ENCODE measurements at regions not wholly inside any gene's neighbourhood (a gene's known extent, or its start where the extent isn't known, plus 50 kb on each side); places are given as distances from the start of the nearest gene placed in this dataset.

DNA sequence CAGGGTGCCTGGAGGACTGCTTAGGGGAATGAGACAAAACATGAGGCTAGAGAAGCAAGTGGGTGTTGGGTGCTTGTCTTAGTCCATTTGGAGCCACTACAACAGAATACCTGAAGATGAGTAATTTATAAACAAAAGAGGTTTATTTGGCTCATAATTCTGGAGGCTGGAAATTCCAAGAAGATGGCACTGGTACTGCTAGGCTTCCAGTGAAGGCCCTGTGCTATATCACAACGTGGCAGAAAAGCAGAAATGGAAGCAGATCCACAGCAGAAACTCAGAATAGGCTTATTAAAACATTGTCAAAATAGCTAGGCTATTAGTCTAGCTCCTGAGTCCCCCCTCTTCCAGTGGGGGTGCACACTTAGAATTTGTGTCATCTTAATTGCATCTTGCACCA lies 701.7 kb downstream of the RWDD3 start:
- no peak for DNase-seq

GRCh38 chr1:95941121-95941798 lies 707.2 kb downstream of the RWDD3 start:
- no peak for DNase-seq

DNA sequence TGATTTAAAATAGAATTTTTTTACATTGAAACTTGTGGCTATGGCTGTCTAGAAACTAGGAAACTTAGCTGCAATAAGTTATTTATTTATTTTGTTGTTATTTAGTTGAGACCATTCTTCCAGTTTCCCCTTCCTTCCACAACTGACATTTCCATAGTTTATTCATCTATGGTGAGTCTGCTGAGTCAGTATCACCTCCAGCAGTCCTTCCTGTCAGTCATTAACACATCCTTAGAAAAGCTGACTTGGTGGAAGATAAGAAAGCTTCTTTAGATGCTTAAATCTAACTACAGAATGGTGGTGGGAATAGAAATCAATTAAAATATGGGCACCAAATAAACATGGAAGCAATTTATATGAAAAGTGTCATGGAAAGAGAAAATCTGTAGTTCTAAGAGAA lies 714.0 kb downstream of the RWDD3 start:
- DNase-seq = no peak

DNA sequence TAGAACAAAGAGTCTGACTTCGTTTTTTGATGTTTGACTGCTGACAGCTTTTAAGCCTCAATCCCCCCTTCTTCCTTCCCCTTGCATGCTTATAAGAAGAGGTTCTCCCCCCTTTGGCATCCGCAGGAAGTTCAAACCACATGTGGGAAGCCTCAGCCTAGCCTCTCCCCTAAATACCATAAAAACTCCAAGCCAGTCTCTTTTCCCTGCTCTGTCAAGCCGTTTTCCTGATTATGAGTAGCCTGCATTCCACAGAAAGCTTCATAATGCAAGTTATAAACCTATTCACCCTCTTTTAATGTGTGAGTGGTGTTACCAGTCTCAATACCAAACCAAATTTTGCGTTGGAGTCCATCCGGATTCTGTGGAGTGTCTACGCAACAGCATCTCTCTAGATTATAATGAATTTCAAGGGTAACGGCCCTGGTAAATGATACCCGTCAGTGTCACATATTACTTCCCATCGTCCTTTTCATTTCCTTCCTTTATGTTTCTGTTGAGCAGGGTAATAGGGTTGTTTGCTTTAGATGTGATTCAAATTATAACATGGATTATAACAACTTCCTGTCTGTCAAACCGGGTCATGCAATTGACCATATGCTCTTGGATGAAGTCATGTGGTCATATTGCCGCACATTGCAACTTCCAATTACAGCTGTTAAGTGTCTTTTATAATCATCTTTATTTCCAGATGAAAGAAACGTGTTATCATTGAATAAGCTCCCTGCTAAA lies 717.5 kb downstream of the RWDD3 start:
- no peak for DNase-seq

DNA sequence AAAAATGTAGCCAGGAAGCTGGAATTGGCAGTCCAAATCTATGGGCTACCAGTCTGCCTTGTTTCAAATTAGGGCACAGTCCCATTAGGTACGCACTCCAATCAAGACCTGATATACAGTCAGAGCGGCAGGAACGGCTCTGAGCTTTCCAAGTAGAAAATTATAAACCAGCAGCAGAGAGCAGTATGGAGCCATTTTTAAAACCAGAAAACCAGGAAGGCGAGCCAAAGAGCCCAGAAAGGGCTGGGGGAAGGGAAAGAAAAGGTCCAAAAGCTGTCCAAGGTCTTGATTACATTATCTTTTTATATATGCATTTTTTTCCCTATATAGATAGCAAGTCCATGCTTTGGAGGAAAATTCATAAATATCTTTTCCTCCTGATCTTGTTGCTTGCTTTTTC lies 719.0 kb downstream of the RWDD3 start:
- DNase-seq = peak; percentile 49

DNA sequence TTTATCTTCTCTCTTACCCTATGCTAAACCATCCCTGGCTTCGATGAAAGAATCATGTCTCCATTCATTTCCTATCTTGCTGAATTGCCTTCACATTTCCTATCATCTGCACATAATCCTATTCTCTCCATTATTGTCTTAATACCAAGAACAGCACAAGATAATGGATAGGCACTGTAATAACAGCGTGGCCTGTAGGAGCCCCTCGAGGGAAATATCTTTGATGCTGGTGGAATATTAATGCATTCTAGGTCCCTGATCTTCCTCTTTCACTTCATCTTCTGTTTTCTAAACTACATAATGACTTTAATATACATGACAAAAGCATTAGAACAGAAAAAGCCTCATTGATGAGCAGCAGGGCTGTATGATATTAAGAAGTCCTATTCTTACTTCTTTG lies 720.6 kb downstream of the RWDD3 start:
- DNase-seq = no peak

DNA sequence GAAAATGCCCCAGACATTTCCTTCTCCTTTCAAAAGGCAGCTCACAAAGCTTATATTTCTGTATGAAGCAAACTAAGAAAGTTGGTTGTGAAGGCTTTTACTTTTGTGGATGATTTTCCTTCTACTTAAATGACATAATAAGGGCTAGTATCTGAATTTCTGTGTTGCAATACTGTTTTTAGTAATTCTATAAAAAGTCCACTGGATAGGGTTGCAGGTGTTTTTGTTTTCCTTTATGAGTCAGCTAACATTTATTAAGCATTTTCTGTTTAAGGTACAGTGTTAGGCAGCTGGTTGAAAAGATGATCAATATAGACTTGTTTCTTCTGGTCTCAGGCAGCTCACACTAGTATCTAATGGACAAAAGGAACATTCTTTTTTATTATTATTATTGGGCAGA lies 722.2 kb downstream of the RWDD3 start:
- DNase-seq = no peak

DNA sequence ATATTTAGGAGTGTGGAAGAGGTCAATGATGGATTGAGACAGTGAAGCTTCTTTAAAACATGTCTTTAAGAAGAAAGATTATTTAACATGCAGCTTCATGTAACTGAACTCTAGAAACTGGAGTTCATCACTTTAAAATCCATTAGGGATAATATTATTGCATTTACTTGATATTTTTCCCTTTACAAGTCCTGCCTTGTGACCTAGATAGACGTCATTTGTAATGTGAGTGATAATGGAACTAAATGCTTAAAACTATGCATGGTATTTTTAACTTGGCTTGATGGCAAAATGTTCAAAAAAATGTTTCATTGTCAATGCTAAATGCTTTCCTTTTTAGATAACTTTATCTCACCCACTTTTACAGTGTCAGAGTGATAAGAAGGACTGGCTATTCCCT lies 723.7 kb downstream of the RWDD3 start:
- no peak for DNase-seq

- DNase-seq = no peak
These were observed 732.9 kb downstream of the RWDD3 start for GRCh38 chr1:95966866-95967265.

- DNase-seq = no peak
These were observed 740.6 kb downstream of the RWDD3 start for GRCh38 chr1:95974586-95974985.

DNA sequence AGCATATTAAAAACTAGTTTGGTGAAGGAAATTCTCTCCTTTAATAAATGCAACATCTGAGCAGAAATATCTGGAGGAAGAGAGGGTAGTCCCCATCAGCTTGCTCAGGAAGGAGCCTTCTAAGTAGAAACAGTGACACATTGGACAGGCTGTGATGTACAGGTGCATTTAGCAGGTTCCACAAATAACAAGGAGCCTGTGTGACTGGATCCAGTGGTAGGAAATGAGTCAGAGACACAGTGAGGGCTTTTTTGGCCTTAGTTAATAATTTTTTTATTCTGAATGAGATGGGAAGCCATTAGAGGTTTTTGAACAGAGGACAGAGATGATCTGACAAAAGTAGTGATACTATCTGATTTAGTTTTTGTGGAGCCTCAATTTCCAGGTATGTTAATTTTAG lies 738.9 kb upstream of the PTBP2 start:
- DNase-seq = no peak

- DNase-seq = no peak
These were observed 737.8 kb upstream of the PTBP2 start for GRCh38 chr1:95983831-95984230.

- DNase-seq = no peak
These were observed 736.7 kb upstream of the PTBP2 start for GRCh38 chr1:95984798-95985374.

DNA sequence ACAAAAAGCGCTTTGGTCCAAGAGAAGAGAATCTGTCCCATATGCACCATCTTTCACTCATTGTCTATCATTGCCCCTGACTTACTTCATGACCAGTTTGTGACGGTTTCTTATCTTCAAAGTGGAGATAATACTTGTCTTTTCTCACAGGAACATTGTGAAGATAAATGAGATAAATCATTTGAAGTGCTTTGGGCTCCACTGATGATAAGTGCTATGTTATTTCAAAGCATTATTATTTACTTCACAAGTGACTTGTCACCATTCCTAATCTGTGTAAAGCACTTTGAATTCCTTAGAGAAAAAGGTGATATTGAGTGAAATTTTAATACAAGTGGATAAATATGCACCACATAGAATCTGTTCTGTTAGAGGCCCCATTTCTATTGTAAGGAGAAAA lies 731.6 kb upstream of the PTBP2 start:
- no peak for DNase-seq

DNA sequence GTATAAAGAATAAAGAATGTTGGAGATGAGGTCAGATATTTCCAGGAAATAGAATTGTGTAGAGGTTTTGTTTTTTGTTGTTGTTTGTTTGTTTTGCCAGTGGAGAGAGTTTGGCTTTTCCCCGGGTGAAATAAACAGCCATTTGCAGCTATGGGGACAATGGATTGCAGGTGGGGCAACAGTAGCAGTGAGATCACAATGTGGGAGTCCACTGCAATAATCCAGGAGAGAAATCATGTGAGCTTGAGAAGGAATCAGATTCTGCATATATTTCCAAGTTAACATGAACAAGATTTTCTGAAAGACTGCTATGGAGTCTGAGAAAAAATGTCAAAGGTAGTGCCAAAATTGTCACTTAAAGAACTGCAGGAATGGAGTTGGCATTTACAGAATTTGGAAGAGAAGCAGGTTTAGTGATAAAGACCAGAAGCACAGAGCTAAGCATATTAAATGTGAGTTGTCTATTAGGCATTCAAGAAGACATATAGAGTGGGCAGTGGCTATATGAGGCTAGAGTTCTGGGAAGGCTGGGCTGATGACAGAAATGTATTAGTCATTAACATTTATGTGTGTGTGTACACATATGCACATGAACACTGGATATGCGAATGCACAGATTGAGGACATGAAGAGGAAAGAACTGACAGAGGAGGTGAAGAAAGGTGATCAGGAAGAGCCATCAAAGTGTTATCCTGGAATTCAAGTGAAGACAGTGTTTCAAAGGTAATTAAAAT lies 729.6 kb upstream of the PTBP2 start:
- DNase-seq = no peak

GRCh38 chr1:95994643-95995042 lies 726.9 kb upstream of the PTBP2 start:
- no peak for DNase-seq

- DNase-seq = no peak
These were observed 719.4 kb upstream of the PTBP2 start for GRCh38 chr1:96002201-96002600.

DNA sequence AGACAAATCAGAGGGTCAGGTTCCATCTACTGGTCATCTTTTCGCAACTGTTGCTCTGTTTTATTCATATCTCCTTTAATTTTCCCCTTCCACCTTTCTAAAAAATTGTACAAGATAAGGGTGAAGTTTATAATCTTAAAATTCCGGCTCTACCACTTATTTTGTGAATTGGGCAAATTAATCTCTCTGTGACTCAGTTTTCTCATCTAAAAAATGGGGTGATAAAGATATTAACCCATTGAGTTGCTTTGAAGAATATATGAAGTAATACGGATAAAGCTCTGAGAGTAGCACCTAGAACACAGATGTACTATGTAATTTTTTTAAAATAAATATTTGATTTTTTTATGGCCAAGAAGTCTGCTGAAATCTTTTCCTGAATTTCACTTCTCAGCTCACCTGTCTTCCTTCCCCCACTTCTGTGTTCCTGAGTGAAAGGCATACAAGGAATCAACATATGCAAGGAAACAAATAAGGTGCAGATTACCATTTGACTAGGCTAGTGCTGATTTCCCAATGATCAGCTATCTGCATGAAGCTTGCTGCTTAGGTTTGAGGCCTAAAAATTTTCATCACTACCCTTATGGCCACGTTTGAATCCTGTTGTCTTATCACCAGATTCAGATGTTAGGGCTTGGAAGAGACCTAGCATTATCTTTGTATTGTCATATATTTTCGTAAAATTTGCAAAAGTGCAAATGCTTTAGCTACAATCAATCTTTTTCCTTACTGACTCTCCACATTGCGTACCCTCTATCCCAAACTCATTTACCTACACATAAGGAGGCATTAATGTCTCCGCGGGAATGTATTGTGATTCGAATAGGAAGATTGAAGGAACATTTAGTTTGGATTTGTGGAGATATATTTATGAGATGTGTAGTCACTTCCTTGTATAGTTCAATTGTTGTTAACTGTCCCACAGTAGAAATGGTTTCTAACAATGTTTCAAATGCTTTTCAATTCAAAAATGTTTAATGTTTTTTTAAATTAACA lies 718.3 kb upstream of the PTBP2 start:
- DNase-seq = no peak

- DNase-seq = no peak
These were observed 711.7 kb upstream of the PTBP2 start for GRCh38 chr1:96009831-96010434.

- no peak for DNase-seq
These were observed 710.0 kb upstream of the PTBP2 start for GRCh38 chr1:96011606-96012005.

DNA sequence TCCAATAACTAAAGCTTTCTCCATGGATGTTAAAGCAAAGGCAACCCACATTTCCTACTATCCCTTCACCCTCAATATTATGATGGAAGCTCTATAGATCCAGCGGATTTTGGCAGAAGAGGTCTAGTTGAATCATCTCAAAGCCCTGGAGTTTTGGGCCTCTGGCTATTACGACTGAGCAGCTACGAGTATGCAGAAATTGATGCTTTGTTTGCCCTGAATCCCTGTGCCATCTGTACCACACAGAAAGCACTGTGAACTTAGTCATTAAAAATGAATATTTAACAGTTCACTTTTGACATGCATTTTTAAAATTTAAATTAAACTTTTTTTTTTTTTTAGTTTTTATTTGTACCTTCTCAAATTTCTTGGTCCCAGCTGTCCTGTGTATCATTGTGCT lies 705.4 kb upstream of the PTBP2 start:
- no peak for DNase-seq

- no peak for DNase-seq
These were observed 701.2 kb upstream of the PTBP2 start for GRCh38 chr1:96020378-96020777.
